HUES64 (cell line): ENCODE measurements at regions not wholly inside any gene's neighbourhood (a gene's known extent, or its start where the extent isn't known, plus 50 kb on each side); places are given as distances from the start of the nearest gene placed in this dataset.

ENCODE experiments used
- H3K27ac ChIP-seq: 2 replicates; pipeline ENCODE4 v1.7.0; 2013; ENCODE audit warnings: low read depth, low read length, inconsistent platforms
- H3K27me3 ChIP-seq: 2 replicates; pipeline ENCODE4 v1.6.1; 2013; ENCODE audit warnings: mild to moderate bottlenecking, low read length; ENCODE audit not compliant: insufficient read depth
- H3K36me3 ChIP-seq: 2 replicates; pipeline ENCODE4 v1.6.1; 2013; ENCODE audit warnings: mild to moderate bottlenecking, low read length; ENCODE audit not compliant: insufficient read depth
- H3K4me1 ChIP-seq: 2 replicates; pipeline ENCODE4 v1.6.1; 2013; ENCODE audit warnings: mild to moderate bottlenecking, low read length, moderate library complexity; ENCODE audit not compliant: insufficient read depth
- H3K4me3 ChIP-seq: 2 replicates; pipeline ENCODE4 v1.5.1; 2013; ENCODE audit warnings: mild to moderate bottlenecking, low read length, moderate library complexity
- H3K9ac ChIP-seq: 2 replicates; pipeline ENCODE4 v1.6.1; 2013; ENCODE audit warnings: mild to moderate bottlenecking, low read depth, low read length
- H3K9me3 ChIP-seq: 2 replicates; pipeline ENCODE4 v1.6.1; 2013; ENCODE audit warnings: low read depth, low read length; ENCODE audit not compliant: insufficient read depth
- WGBS: fragments of 150-250, 120-280 bp; methylation state at CpG from one replicate; pipeline ENCODE4 v1.1.7; 2013; ENCODE audit warnings: missing lambda C conversion rate; 5-methylcytosine and 5-hydroxymethylcytosine counted together

- Histone ChIP-seq H3K4me3 (no peak overlapping the region), H3K9me3 (no peaks in the 10 kb centered on the region), H3K9ac (no peak overlapping the region), H3K36me3 (no peaks in the 10 kb centered on the region), H3K27me3 (no peaks in the 10 kb centered on the region), H3K27ac (no peak overlapping the region), H3K4me1 (peaks cover 6% of the 10 kb centered on the region)
- WGBS = 94% methylated on average over 24 of the region's 24 CpGs
Measured at GRCh38 chr2:796141-796985, 119.2 kb upstream of the TMEM18 start.

- H3K27ac ChIP-seq = no peak overlapping the region
- H3K9me3 ChIP-seq = no peaks in the 10 kb centered on the region; the same call in 1 of the 2 replicates
- H3K27me3 ChIP-seq = no peaks in the 10 kb centered on the region
- 89% methylated on average over 18 of the region's 18 CpGs for WGBS
- no peak overlapping the region for H3K4me3 ChIP-seq
- H3K9ac ChIP-seq = no peak overlapping the region
- H3K36me3 ChIP-seq = no peaks in the 10 kb centered on the region
- H3K4me1 ChIP-seq = peaks cover 6% of the 10 kb centered on the region
Measured at GRCh38 chr2:795531-796041, 118.4 kb upstream of the TMEM18 start.

GRCh38 chr2:794554-795241 is 117.5 kb upstream of the TMEM18 start:
- Histone ChIP-seq H3K36me3 (no peaks in the 10 kb centered on the region), H3K9ac (no peak overlapping the region), H3K4me1 (peaks cover 6% of the 10 kb centered on the region), H3K27ac (no peak overlapping the region), H3K4me3 (no peak overlapping the region), H3K9me3 (peaks cover 9% of the 10 kb centered on the region), H3K27me3 (no peaks in the 10 kb centered on the region)
- 84% methylated on average over 19 of the region's 19 CpGs for WGBS

- Histone ChIP-seq H3K36me3 (no peaks in the 10 kb centered on the region), H3K27ac (no peak overlapping the region), H3K27me3 (no peaks in the 10 kb centered on the region), H3K4me1 (peaks cover 6% of the 10 kb centered on the region), H3K9ac (no peak overlapping the region), H3K9me3 (peaks cover 15% of the 10 kb centered on the region), H3K4me3 (no peak overlapping the region)
- WGBS = 92% methylated on average over 6 of the region's 7 CpGs
Measured at GRCh38 chr2:793236-793635, 116.0 kb upstream of the TMEM18 start.

DNA sequence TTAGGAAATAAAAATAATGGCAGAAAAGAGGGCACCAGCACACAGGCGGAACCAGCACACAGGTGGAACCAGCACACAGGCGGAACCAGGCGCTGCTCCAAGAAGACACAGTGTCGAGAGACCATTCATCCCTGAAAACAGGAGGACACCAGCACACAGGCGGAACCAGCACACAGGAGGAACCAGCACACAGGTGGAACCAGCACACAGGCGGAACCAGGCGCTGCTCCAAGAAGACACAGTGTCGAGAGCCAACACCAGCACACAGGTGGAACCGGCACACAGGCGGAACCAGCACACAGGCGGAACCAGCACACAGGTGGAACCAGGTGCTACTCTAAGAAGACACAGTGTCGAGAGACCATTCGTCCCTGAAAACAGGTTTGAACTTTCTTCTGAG is 115.5 kb upstream of the TMEM18 start:
- Histone ChIP-seq H3K4me1 (peaks cover 6% of the 10 kb centered on the region), H3K9me3 (peaks cover 15% of the 10 kb centered on the region), H3K9ac (no peak overlapping the region), H3K4me3 (no peak overlapping the region), H3K36me3 (no peaks in the 10 kb centered on the region), H3K27ac (no peak overlapping the region), H3K27me3 (no peaks in the 10 kb centered on the region)
- WGBS = 95% methylated on average over 13 of the region's 13 CpGs

- H3K27ac ChIP-seq = no peak overlapping the region
- no peaks in the 10 kb centered on the region for H3K27me3 ChIP-seq
- peaks cover 15% of the 10 kb centered on the region for H3K9me3 ChIP-seq
- H3K36me3 ChIP-seq = no peaks in the 10 kb centered on the region
- WGBS = 95% methylated on average over 7 of the region's 7 CpGs
- H3K9ac ChIP-seq = no peak overlapping the region
- peaks cover 6% of the 10 kb centered on the region for H3K4me1 ChIP-seq
- H3K4me3 ChIP-seq = no peak overlapping the region
Measured at GRCh38 chr2:790634-791245, 113.5 kb upstream of the TMEM18 start.

- Histone ChIP-seq H3K9ac (no peak overlapping the region), H3K27me3 (no peaks in the 10 kb centered on the region), H3K4me3 (no peak overlapping the region), H3K36me3 (no peaks in the 10 kb centered on the region), H3K27ac (no peak overlapping the region), H3K4me1 (peaks cover 6% of the 10 kb centered on the region), H3K9me3 (peaks cover 15% of the 10 kb centered on the region)
- 91% methylated on average over 3 of the region's 3 CpGs for WGBS
Measured at GRCh38 chr2:790081-790480, 112.9 kb upstream of the TMEM18 start.

DNA sequence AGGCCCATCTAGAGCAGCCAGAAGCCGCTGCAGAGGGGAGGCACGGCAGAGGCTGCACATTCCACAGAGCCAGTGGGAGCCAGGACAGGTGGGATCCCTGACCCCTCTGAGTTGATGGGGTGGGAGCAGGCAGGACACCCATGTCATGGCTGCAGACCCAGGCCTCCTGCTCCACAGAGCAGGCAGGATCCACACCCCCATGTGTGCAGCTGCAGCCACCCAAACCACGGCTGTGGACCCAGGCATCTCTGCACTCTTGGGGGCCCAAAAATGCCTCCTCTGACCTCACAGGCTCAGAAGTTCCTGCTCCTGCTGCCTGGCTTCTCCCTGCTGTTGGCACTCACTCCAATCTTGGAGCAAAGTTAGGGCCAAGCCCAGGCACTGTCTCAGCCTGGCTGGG is 112.3 kb upstream of the TMEM18 start:
- H3K9ac ChIP-seq = no peak overlapping the region
- H3K27ac ChIP-seq = no peak overlapping the region
- H3K36me3 ChIP-seq = no peaks in the 10 kb centered on the region
- H3K9me3 ChIP-seq = peaks cover 15% of the 10 kb centered on the region
- H3K4me1 ChIP-seq = peaks cover 6% of the 10 kb centered on the region
- H3K4me3 ChIP-seq = no peak overlapping the region
- no peaks in the 10 kb centered on the region for H3K27me3 ChIP-seq
- 94% methylated on average over 3 of the region's 3 CpGs for WGBS

GRCh38 chr2:788227-789032 is 111.2 kb upstream of the TMEM18 start:
- 95% methylated on average over 17 of the region's 17 CpGs for WGBS
- H3K36me3 ChIP-seq = no peaks in the 10 kb centered on the region
- H3K4me1 ChIP-seq = no peaks in the 10 kb centered on the region

DNA sequence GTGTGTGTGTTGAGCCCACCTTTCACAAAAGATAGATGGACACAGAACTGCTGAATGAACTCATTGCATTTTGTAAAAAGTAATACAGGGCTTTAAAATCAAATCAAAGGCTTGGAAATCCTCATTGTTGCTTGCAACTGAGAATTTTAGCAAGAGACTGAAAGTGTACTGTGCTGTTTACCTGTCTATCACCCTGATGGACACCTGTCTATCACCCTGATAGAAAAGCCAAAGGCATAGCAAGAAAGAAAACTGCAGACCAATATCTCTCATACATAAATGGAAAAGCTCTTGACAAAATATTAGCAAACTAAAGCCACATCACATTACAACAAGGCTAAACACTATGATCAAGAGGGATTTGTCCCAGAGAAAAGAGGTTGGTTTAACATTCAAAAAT is 107.5 kb upstream of the TMEM18 start:
- Histone ChIP-seq H3K27me3 (no peaks in the 10 kb centered on the region), H3K4me1 (no peaks in the 10 kb centered on the region), H3K9ac (no peak overlapping the region), H3K9me3 (peaks cover 7% of the 10 kb centered on the region), H3K36me3 (no peaks in the 10 kb centered on the region), H3K27ac (no peak overlapping the region), H3K4me3 (no peak overlapping the region)

More at GRCh38 chr2:788227-789032, 111.2 kb upstream of the TMEM18 start:
- H3K4me3 ChIP-seq = no peak overlapping the region
- H3K9me3 ChIP-seq = peaks cover 15% of the 10 kb centered on the region
- H3K27me3 ChIP-seq = no peaks in the 10 kb centered on the region
- H3K9ac ChIP-seq = no peak overlapping the region
- H3K27ac ChIP-seq = no peak overlapping the region
